ENCODE measurements at regions not wholly inside any gene's neighbourhood (a gene's known extent, or its start where the extent isn't known, plus 50 kb on each side); places are given as distances from the start of the nearest gene placed in this dataset.

DNA sequence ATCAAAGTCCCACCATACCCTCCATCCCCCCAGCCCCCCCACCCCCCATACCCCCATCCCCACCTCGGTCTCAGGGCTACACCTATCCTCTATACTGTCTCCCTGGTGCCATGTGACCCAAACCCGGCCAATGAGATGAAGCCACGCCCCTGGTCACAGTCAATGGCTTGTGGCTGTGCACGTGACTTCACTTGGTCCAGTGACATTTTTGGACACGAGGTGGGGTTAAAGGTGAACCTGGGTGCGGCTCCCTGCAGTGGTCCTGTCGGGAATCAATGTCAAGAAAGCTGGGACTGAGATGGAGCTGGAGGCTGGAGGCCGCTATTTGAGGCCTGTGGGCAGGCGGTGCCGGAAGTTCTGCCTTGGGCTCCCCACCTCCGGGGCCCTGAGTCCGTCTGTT is 100.7 kb upstream of the MAP1LC3B2 start:
- TF ChIP-seq, protein P1, sequence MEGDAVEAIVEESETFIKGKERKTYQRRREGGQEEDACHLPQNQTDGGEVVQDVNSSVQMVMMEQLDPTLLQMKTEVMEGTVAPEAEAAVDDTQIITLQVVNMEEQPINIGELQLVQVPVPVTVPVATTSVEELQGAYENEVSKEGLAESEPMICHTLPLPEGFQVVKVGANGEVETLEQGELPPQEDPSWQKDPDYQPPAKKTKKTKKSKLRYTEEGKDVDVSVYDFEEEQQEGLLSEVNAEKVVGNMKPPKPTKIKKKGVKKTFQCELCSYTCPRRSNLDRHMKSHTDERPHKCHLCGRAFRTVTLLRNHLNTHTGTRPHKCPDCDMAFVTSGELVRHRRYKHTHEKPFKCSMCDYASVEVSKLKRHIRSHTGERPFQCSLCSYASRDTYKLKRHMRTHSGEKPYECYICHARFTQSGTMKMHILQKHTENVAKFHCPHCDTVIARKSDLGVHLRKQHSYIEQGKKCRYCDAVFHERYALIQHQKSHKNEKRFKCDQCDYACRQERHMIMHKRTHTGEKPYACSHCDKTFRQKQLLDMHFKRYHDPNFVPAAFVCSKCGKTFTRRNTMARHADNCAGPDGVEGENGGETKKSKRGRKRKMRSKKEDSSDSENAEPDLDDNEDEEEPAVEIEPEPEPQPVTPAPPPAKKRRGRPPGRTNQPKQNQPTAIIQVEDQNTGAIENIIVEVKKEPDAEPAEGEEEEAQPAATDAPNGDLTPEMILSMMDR (IDR thresholded peaks at IDR 0.05): no peak
- H3K4me1 ChIP-seq: peaks cover 0 to 27% of the 10 kb centered on the region in 2 donors

DNA sequence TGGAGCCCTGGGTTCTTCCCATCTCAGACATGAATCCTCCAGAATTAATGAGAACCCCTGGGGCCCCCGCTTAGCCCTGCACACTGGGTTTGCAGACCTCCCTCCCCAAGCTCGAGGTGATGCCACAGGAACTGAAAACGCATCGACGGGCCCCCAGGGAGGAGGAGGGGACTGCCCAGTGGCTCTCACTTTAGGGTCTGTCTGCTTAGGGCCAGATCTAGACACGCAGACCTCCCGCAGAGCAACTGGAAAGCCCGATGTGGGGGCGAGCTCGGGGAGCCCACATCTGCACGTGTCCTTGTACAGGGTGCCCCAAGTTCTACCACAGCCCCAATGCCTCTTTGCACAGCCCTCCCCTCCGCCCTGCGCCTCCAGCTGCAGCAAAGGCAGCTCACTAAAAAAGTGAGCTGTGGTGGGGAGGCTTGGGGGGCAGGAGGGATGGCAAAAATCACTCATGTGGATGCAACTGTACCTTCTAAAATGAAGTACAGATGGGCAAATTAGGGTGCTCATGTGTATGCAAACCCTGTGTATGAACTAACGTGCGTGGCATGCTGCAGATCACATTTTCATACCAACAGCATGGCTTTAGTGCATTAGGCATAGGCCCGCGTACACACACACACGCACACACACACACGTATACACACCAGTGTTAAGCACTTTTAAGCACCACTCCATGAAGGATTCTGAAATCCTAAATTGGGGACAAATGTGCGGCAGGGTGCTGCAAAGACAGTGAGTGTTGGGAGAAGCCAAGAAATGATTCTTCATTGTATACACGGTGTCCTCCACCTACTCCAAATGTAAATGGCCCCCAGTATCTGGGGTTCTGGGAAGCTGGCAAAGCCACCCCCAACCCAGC is 99.9 kb upstream of the MAP1LC3B2 start:
- peaks cover 0 to 27% of the 10 kb centered on the region in 2 donors for H3K4me1 ChIP-seq
- H3K36me3 ChIP-seq: no peaks in the 10 kb centered on the region
- DNase-seq (ENCODE audit: low spot score): no peak
- no peaks in the 10 kb centered on the region for H3K27me3 ChIP-seq
- no peaks in the 10 kb centered on the region for H3K9me3 ChIP-seq
- no peak overlapping the region for H3K27ac ChIP-seq
- no peak overlapping the region for H3K4me3 ChIP-seq
- TF ChIP-seq, protein P1 (IDR thresholded peaks at IDR 0.05): no peak

More for the DNA sequence above, 100.7 kb upstream of the MAP1LC3B2 start:
- Histone ChIP-seq H3K27ac (no peak overlapping the region), H3K36me3 (no peaks in the 10 kb centered on the region), H3K9me3 (no peaks in the 10 kb centered on the region), H3K27me3 (no peaks in the 10 kb centered on the region), H3K4me3 (no peak overlapping the region)
- no peak for DNase-seq (ENCODE audit: low spot score)

DNA sequence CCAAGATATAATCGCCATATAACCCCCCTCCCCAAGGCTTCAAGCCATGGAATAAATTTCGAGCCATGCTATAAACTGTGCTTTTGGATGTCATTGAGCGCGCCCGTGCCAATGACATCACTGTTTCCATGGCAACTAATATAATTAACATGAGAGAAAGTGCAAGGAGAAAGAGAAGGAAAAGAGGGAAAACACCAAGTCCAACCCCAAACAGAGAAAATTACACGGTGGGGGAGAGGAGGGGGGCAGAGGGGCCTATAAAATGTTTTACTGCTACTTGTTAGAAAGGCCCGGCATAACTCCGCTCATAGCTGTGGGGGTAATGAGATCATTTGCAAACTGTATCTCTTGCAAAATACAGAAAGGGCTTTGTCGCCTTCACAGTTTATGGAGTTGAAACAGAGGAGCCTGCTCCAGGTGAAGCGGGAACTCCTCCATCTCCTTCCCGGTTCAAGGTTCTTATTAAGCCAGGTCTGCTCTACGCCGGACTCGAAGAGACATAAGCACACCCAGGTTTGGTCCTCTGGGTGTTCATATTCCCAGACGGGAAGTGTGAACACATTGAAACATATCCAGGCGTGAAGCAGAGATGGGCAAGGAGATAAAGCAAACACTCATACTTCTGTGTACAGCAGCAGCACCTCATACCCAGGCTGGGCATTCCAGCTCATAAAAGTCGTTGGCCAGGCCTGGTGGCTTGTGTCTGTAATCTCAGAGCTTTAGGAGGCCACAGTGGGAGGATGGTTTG is 99.1 kb upstream of the MAP1LC3B2 start:
- H3K27ac ChIP-seq: no peak overlapping the region
- H3K36me3 ChIP-seq: no peaks in the 10 kb centered on the region
- H3K4me3 ChIP-seq: no peak overlapping the region
- no peaks in the 10 kb centered on the region for H3K27me3 ChIP-seq
- TF ChIP-seq, protein P1 (IDR thresholded peaks at IDR 0.05): no peak
- H3K9me3 ChIP-seq: no peaks in the 10 kb centered on the region
- H3K4me1 ChIP-seq: peaks cover 0 to 22% of the 10 kb centered on the region in 2 donors
- no peak for DNase-seq (ENCODE audit: low spot score)

DNA sequence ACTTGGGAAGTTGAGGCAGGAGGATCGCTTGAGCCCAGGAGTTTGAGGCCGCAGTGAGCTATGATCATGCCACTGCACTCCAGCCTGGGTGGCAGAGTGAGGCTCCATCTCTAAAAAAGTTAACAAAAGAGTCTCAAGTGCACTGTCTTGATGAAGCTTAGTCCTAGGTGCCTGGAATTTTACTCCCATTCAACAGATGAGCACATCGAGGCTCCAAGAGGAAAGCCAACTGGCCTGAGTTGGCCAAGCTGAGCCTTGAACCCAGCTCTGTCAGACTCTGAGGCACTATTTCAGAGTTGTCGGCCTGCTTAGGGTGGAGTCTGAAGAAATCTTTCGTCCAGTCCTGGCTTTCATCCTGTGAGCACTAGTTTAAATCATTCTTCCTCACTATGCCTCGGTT is 98.1 kb upstream of the MAP1LC3B2 start:
- TF ChIP-seq, protein P1 (IDR thresholded peaks at IDR 0.05): no peak
- H3K9me3 ChIP-seq: no peaks in the 10 kb centered on the region
- peaks cover 0 to 13% of the 10 kb centered on the region in 2 donors for H3K4me1 ChIP-seq
- DNase-seq (ENCODE audit: low spot score): no peak
- no peak overlapping the region for H3K27ac ChIP-seq
- no peaks in the 10 kb centered on the region for H3K27me3 ChIP-seq
- no peaks in the 10 kb centered on the region for H3K36me3 ChIP-seq
- H3K4me3 ChIP-seq: no peak overlapping the region

DNA sequence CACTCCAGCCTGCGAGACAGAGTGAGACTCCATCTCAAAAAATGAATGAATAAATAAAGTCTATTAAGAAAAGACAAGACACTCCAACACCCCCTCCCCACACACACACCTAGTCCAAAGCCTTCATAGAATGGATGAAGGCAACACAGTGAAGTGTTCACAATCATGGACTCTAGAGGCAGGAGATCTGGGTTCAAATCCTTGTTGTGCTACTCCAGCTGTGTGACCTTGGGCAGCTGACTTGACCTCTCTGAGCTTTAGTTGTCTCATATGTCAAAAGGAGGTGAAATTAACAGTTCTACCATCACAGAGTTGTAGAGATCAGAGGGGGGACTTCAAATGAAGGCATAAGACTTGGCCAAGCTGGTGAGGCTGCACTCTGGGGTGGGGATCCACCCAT is 95.8 kb upstream of the MAP1LC3B2 start:
- Histone ChIP-seq H3K27me3 (no peaks in the 10 kb centered on the region), H3K36me3 (no peaks in the 10 kb centered on the region), H3K4me1 (no peaks in the 10 kb centered on the region), H3K27ac (no peak overlapping the region), H3K4me3 (no peak overlapping the region), H3K9me3 (no peaks in the 10 kb centered on the region)
- TF ChIP-seq, protein P1 (IDR thresholded peaks at IDR 0.05): no peak
- no peak for DNase-seq (ENCODE audit: low spot score)

Measured in right atrium auricular region (tissue), 2 donors.